Type B pancreatic cell (in vitro differentiated cells): ENCODE measurements at regions not wholly inside any gene's neighbourhood (a gene's known extent, or its start where the extent isn't known, plus 50 kb on each side); places are given as distances from the start of the nearest gene placed in this dataset.

Source experiments
- DNase-seq: peaks from one replicate; pipeline ENCODE4 v3.0.0; 2021; ENCODE audit warnings: mixed read lengths; ENCODE audit not compliant: unreplicated experiment; ENCODE audit errors: extremely low spot score
- H3K27ac Mint-ChIP-seq: 2 replicates; pipeline ENCODE4 v1.8.0; 2021; ENCODE audit warnings: mild to moderate bottlenecking, mixed read lengths
- H3K27me3 Mint-ChIP-seq: 2 replicates; pipeline ENCODE4 v1.8.0; 2021; ENCODE audit warnings: mixed read lengths
- H3K36me3 Mint-ChIP-seq: 2 replicates; pipeline ENCODE4 v1.8.0; 2021; ENCODE audit warnings: mixed read lengths
- H3K4me1 Mint-ChIP-seq: one replicate; pipeline ENCODE4 v1.8.0; 2021; ENCODE audit warnings: mixed read lengths; ENCODE audit not compliant: unreplicated experiment
- H3K4me3 Mint-ChIP-seq: 2 replicates; pipeline ENCODE4 v1.8.0; 2021; ENCODE audit warnings: mild to moderate bottlenecking, mixed read lengths
- H3K9me3 Mint-ChIP-seq: 2 replicates; pipeline ENCODE4 v1.8.0; 2021; ENCODE audit warnings: mixed read lengths
- CTCF ChIP-seq: fragments of 200-600 bp; sonication (generic); conservative IDR thresholded peaks from 2 replicates; pipeline ENCODE4 v1.5.0; 2021; ENCODE audit warnings: antibody characterized with exemption, mild to moderate bottlenecking

- no peak overlapping the region for H3K27ac Mint-ChIP-seq
- DNase-seq, result no peak
- H3K4me1 Mint-ChIP-seq, result no peaks in the 10 kb centered on the region
- H3K9me3 Mint-ChIP-seq, result no peaks in the 10 kb centered on the region
- H3K4me3 Mint-ChIP-seq, result no peak overlapping the region
- H3K27me3 Mint-ChIP-seq, result peaks cover 7% of the 10 kb centered on the region
- TF ChIP-seq CTCF, result no peak
- H3K36me3 Mint-ChIP-seq, result no peaks in the 10 kb centered on the region
These were observed 1281.8 kb upstream of the MAP3K7 start for GRCh38 chr6:91868539-91869202.

- Mint-ChIP-seq H3K27me3 (peaks cover 8% of the 10 kb centered on the region), H3K4me3 (no peak overlapping the region), H3K27ac (no peak overlapping the region), H3K4me1 (no peaks in the 10 kb centered on the region), H3K9me3 (no peaks in the 10 kb centered on the region), H3K36me3 (no peaks in the 10 kb centered on the region)
- TF ChIP-seq CTCF, result no peak
- no peak for DNase-seq
These were observed 1279.0 kb upstream of the MAP3K7 start for GRCh38 chr6:91865889-91866288.

GRCh38 chr6:91864911-91865310, 1278.0 kb upstream of the MAP3K7 start:
- Mint-ChIP-seq H3K36me3 (no peaks in the 10 kb centered on the region), H3K27ac (no peak overlapping the region), H3K27me3 (peaks cover 10% of the 10 kb centered on the region), H3K4me1 (no peaks in the 10 kb centered on the region), H3K9me3 (no peaks in the 10 kb centered on the region), H3K4me3 (no peak overlapping the region)
- no peak for DNase-seq
- TF ChIP-seq CTCF, result no peak

- DNase-seq, result no peak
- no peak for TF ChIP-seq CTCF
- Mint-ChIP-seq H3K27ac (no peak overlapping the region), H3K36me3 (no peaks in the 10 kb centered on the region), H3K4me3 (no peak overlapping the region), H3K27me3 (peaks cover 6% of the 10 kb centered on the region), H3K9me3 (no peaks in the 10 kb centered on the region), H3K4me1 (no peaks in the 10 kb centered on the region)
These were observed 1273.9 kb upstream of the MAP3K7 start for GRCh38 chr6:91860541-91861335.

GRCh38 chr6:91852252-91852651, 1265.4 kb upstream of the MAP3K7 start:
- H3K27me3 Mint-ChIP-seq, result no peaks in the 10 kb centered on the region
- DNase-seq, result no peak
- TF ChIP-seq CTCF, result no peak

More at GRCh38 chr6:91852252-91852651, 1265.4 kb upstream of the MAP3K7 start:
- H3K4me1 Mint-ChIP-seq, result no peaks in the 10 kb centered on the region
- no peak overlapping the region for H3K4me3 Mint-ChIP-seq
- peaks cover 6% of the 10 kb centered on the region for H3K9me3 Mint-ChIP-seq
- H3K27ac Mint-ChIP-seq, result no peak overlapping the region
- H3K36me3 Mint-ChIP-seq, result no peaks in the 10 kb centered on the region
